Kidney epithelial cell (primary cell): ENCODE measurements at regions not wholly inside any gene's neighbourhood (a gene's known extent, or its start where the extent isn't known, plus 50 kb on each side); places are given as distances from the start of the nearest gene placed in this dataset.

Experiments
- DNase-seq: peaks from one replicate; pipeline ENCODE4 v3.0.0-alpha.2; 2010; ENCODE audit warnings: low read depth
- H3K27me3 ChIP-seq: 2 replicates; pipeline ENCODE4 v1.6.0; 2011; ENCODE audit warnings: low read length; ENCODE audit not compliant: control insufficient read depth, insufficient read depth
- H3K36me3 ChIP-seq: 2 replicates; pipeline ENCODE4 v1.5.1; 2011; ENCODE audit warnings: low read length; ENCODE audit not compliant: control insufficient read depth, insufficient read depth
- H3K4me3 ChIP-seq: 2 replicates; pipeline ENCODE4 v1.5.1; 2011; ENCODE audit warnings: low read depth, mild to moderate bottlenecking, control low read depth, low read length
- TF ChIP-seq, protein P1 (sequence below): IDR thresholded peaks from 2 replicates; pipeline ENCODE4 v1.5.1; 2011; ENCODE audit warnings: mild to moderate bottlenecking, moderate library complexity, low read length, control low read depth, inconsistent platforms; ENCODE audit not compliant: insufficient read depth, poor library complexity, severe bottlenecking

GRCh38 chr5:173537228-173537627, 79.2 kb downstream of the BOD1 start:
- H3K27me3 ChIP-seq, result no peaks in the 10 kb centered on the region
- H3K36me3 ChIP-seq, result no peaks in the 10 kb centered on the region
- no peak for DNase-seq
- TF ChIP-seq, protein P1, sequence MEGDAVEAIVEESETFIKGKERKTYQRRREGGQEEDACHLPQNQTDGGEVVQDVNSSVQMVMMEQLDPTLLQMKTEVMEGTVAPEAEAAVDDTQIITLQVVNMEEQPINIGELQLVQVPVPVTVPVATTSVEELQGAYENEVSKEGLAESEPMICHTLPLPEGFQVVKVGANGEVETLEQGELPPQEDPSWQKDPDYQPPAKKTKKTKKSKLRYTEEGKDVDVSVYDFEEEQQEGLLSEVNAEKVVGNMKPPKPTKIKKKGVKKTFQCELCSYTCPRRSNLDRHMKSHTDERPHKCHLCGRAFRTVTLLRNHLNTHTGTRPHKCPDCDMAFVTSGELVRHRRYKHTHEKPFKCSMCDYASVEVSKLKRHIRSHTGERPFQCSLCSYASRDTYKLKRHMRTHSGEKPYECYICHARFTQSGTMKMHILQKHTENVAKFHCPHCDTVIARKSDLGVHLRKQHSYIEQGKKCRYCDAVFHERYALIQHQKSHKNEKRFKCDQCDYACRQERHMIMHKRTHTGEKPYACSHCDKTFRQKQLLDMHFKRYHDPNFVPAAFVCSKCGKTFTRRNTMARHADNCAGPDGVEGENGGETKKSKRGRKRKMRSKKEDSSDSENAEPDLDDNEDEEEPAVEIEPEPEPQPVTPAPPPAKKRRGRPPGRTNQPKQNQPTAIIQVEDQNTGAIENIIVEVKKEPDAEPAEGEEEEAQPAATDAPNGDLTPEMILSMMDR, result no peak
- H3K4me3 ChIP-seq, result no peak overlapping the region

GRCh38 chr5:173535976-173536639, 80.3 kb downstream of the BOD1 start:
- TF ChIP-seq, protein P1, result no peak
- Histone ChIP-seq H3K36me3 (no peaks in the 10 kb centered on the region), H3K27me3 (no peaks in the 10 kb centered on the region), H3K4me3 (no peak overlapping the region)
- no peak for DNase-seq

DNA sequence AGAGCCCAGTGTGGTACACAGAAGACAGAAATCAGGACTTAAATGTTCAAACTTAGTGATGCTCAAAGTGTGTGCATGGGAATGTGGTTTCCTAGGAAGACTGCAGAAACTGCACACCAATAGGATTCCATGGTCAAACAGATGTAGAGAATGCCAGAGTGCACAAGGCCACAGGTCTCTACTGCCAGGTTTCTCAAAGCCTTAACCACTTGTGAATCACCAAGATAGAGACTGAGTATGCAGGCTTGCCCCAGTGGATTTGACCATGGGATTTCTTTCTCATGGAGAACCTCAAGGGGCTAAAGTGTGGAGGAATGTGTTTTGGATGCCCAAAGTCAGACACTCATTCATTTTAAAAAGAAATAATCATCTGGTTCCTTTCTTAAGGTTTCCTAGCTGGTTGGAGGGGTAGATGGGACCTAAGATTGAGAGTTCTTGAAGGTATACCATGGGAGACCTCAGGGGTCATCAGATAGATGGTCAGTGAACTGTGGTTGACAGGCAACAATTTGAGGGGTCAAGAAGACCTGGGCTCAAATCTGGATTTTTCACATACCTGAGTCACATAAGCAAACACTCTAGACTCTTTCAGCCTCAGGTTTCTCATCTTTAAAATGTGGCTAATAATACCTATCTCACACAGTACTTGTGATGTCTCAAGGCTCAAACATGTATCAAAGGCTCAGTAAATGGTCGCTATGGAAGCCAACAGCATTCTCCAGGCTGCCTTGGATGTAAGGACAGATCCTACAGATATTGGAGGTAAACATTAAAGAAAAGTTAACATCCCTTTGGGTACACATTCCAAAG, 81.1 kb downstream of the BOD1 start:
- H3K27me3 ChIP-seq, result no peaks in the 10 kb centered on the region
- TF ChIP-seq, protein P1, result no peak
- no peak for DNase-seq
- no peak overlapping the region for H3K4me3 ChIP-seq
- H3K36me3 ChIP-seq, result no peaks in the 10 kb centered on the region

DNA sequence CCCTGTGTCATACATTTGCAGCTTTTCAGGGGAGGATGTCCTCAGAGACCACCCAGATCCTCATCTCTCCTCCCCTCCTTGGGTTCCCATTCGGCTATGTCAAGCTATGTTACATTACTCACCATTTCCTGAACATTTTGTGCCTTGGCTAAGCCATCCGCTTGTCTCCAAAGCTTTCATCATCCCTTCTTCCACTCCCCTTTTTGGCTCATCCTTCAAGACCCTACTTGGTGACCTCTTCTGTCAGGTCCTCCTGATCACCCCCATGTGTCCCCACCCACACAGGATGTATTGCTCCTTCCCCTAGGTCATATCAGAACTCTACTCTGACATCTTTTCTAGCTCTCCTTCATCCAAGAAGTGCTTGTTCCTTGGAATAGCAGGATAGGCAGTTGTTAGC, 81.8 kb downstream of the BOD1 start:
- no peaks in the 10 kb centered on the region for H3K36me3 ChIP-seq
- DNase-seq, result no peak
- no peak overlapping the region for H3K4me3 ChIP-seq
- no peaks in the 10 kb centered on the region for H3K27me3 ChIP-seq
- TF ChIP-seq, protein P1, result no peak

- no peak for DNase-seq
These were observed 82.4 kb downstream of the BOD1 start for GRCh38 chr5:173534031-173534430.

More at GRCh38 chr5:173534031-173534430, 82.4 kb downstream of the BOD1 start:
- Histone ChIP-seq H3K27me3 (no peaks in the 10 kb centered on the region), H3K4me3 (no peak overlapping the region), H3K36me3 (no peaks in the 10 kb centered on the region)
- TF ChIP-seq, protein P1, result no peak
